ENCODE measurements at regions not wholly inside any gene's neighbourhood (a gene's known extent, or its start where the extent isn't known, plus 50 kb on each side); places are given as distances from the start of the nearest gene placed in this dataset.
"Not testable (repeated sequence)": the region's sequence is repeated elsewhere in the genome, so short reads cannot be mapped to it uniquely, and the experiment has no call there.

- not testable (repeated sequence) for DNase-seq (ENCODE audit: low read depth); H3K9ac ChIP-seq (ENCODE audit: low read length); H3K9me3 ChIP-seq (ENCODE audit: control insufficient read depth, low read length); H3K4me3 ChIP-seq (ENCODE audit: low read length); H3K4me1 ChIP-seq (ENCODE audit: control insufficient read depth, insufficient read depth, low read length); H3K36me3 ChIP-seq (ENCODE audit: control insufficient read depth, insufficient read depth, low read length, severe bottlenecking)
- peaks cover 10% of the 10 kb centered on the region for H3K27me3 ChIP-seq (replicated peaks; ENCODE audit: control insufficient read depth, insufficient read depth, low read length)
Measured at GRCh38 chrX:107370185-107370584, 79.3 kb upstream of the FRMPD3 start.

DNA sequence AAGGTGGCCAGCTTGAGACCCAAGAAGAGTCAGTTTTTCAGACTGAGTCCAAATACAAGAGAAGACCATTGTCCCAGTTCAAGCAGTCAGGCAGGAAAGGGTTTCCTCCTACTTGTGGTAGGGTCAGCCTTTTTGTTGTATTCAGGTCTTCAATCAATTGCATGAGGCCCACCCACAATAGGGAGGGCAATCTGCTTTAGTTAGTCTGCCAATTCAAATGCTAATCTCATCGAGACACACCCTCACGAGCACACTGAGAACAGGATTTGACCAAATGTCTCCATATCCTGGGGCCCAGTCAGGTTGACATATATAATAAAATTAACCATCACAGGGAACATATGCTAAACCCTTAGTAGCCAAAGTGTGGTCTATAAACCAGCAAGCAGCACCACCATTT is 75.3 kb upstream of the FRMPD3 start:
- H3K9me3 ChIP-seq (ENCODE audit: control insufficient read depth, low read length), result peaks cover 4% of the 10 kb centered on the region
- no peaks in the 10 kb centered on the region for H3K4me1 ChIP-seq (ENCODE audit: control insufficient read depth, insufficient read depth, low read length)
- no peak overlapping the region for H3K4me3 ChIP-seq (ENCODE audit: low read length)
- H3K9ac ChIP-seq (ENCODE audit: low read length), result no peak overlapping the region
- no peak for DNase-seq (ENCODE audit: low read depth)
- peaks cover 10% of the 10 kb centered on the region for H3K27me3 ChIP-seq (replicated peaks; ENCODE audit: control insufficient read depth, insufficient read depth, low read length)
- no peaks in the 10 kb centered on the region for H3K36me3 ChIP-seq (ENCODE audit: control insufficient read depth, insufficient read depth, low read length, severe bottlenecking)

DNA sequence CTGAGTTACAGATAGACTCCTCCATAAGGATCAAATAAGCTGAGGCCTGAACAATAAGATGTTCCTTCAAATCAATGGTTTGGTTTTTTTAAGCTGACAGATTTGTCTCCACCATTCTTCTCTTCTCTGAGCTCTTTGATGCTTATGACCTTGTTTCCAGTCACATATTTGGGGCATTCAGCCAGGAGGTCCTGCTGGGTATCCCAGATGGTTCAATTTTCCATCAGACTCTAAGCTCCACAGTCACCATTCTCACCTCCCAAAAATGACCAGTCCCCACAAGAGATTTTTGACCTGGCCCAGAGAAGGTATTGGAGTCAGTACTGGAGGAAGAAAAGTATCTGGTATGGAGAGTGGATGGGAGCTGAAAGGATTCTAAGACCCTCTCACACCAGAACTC is 74.6 kb upstream of the FRMPD3 start:
- no peaks in the 10 kb centered on the region for H3K4me1 ChIP-seq (ENCODE audit: control insufficient read depth, insufficient read depth, low read length)
- no peak overlapping the region for H3K4me3 ChIP-seq (ENCODE audit: low read length)
- H3K36me3 ChIP-seq (ENCODE audit: control insufficient read depth, insufficient read depth, low read length, severe bottlenecking), result no peaks in the 10 kb centered on the region
- peaks cover 10% of the 10 kb centered on the region for H3K27me3 ChIP-seq (replicated peaks; ENCODE audit: control insufficient read depth, insufficient read depth, low read length)
- peaks cover 4% of the 10 kb centered on the region for H3K9me3 ChIP-seq (ENCODE audit: control insufficient read depth, low read length)
- DNase-seq (ENCODE audit: low read depth), result no peak
- no peak overlapping the region for H3K9ac ChIP-seq (ENCODE audit: low read length)

- H3K4me1 ChIP-seq (ENCODE audit: control insufficient read depth, insufficient read depth, low read length); H3K9ac ChIP-seq (ENCODE audit: low read length); DNase-seq (ENCODE audit: low read depth); H3K27me3 ChIP-seq (replicated peaks; ENCODE audit: control insufficient read depth, insufficient read depth, low read length); H3K9me3 ChIP-seq (ENCODE audit: control insufficient read depth, low read length); H3K36me3 ChIP-seq (ENCODE audit: control insufficient read depth, insufficient read depth, low read length, severe bottlenecking); H3K4me3 ChIP-seq (ENCODE audit: low read length): not testable (repeated sequence)
Measured at GRCh38 chrX:107376186-107376585, 73.3 kb upstream of the FRMPD3 start.

GRCh38 chrX:107384397-107385105 is 64.9 kb upstream of the FRMPD3 start:
- Histone ChIP-seq H3K9ac (ENCODE audit: low read length) (no peak overlapping the region), H3K4me3 (ENCODE audit: low read length) (no peak overlapping the region)

DNA sequence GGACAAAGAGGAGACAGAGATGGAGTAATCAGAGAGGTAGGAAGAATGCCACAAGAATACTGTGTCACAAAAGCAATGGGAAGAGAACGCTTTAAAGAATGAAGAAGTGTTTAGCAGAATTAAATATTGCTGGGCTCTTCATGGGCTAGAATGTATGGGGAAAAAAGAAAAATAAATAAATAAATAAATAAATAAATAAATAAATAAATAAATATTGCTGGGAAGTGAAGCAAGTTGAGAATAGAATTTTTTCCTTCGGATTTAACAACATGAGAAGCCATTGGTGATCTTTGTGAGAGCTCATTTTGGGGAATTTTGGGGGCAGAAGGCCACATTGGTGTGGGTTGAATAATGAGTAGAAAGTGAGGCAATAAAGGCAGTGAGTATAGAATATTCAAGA is 59.7 kb upstream of the FRMPD3 start:
- no peak for DNase-seq (ENCODE audit: low read depth)
- H3K4me1 ChIP-seq (ENCODE audit: control insufficient read depth, insufficient read depth, low read length), result no peaks in the 10 kb centered on the region
- H3K9ac ChIP-seq (ENCODE audit: low read length), result no peak overlapping the region
- H3K27me3 ChIP-seq (replicated peaks; ENCODE audit: control insufficient read depth, insufficient read depth, low read length), result peaks cover 35% of the 10 kb centered on the region
- peaks cover 17% of the 10 kb centered on the region for H3K9me3 ChIP-seq (ENCODE audit: control insufficient read depth, low read length)
- no peaks in the 10 kb centered on the region for H3K36me3 ChIP-seq (ENCODE audit: control insufficient read depth, insufficient read depth, low read length, severe bottlenecking)
- H3K4me3 ChIP-seq (ENCODE audit: low read length), result no peak overlapping the region

More at GRCh38 chrX:107384397-107385105, 64.9 kb upstream of the FRMPD3 start:
- Histone ChIP-seq H3K27me3 (replicated peaks; ENCODE audit: control insufficient read depth, insufficient read depth, low read length) (peaks cover 55% of the 10 kb centered on the region), H3K36me3 (ENCODE audit: control insufficient read depth, insufficient read depth, low read length, severe bottlenecking) (no peaks in the 10 kb centered on the region), H3K4me1 (ENCODE audit: control insufficient read depth, insufficient read depth, low read length) (no peaks in the 10 kb centered on the region), H3K9me3 (ENCODE audit: control insufficient read depth, low read length) (peaks cover 11% of the 10 kb centered on the region)
- no peak for DNase-seq (ENCODE audit: low read depth)

DNA sequence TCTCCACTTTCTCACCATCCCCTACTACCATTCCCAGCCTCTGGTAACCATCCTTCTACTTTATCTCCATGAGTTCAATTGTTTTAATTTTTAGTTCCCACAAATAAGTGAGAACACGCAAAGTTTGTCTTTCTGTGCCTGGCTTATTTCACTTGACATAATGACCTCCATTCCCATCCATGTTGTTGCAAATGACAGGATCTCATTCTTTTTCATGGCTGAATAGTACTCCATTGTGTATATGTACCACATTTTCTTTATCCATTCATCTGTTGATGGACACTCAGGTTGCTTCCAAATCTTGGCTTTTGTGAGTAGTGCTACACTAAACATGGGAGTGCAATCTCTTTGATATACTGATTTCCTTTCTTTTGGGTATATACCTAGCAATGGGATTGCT is 55.8 kb upstream of the FRMPD3 start:
- H3K9ac ChIP-seq (ENCODE audit: low read length); DNase-seq (ENCODE audit: low read depth); H3K4me3 ChIP-seq (ENCODE audit: low read length); H3K4me1 ChIP-seq (ENCODE audit: control insufficient read depth, insufficient read depth, low read length); H3K36me3 ChIP-seq (ENCODE audit: control insufficient read depth, insufficient read depth, low read length, severe bottlenecking): not testable (repeated sequence)
- Histone ChIP-seq H3K27me3 (replicated peaks; ENCODE audit: control insufficient read depth, insufficient read depth, low read length) (peaks cover 10% of the 10 kb centered on the region), H3K9me3 (ENCODE audit: control insufficient read depth, low read length) (peaks cover 19% of the 10 kb centered on the region)

DNA sequence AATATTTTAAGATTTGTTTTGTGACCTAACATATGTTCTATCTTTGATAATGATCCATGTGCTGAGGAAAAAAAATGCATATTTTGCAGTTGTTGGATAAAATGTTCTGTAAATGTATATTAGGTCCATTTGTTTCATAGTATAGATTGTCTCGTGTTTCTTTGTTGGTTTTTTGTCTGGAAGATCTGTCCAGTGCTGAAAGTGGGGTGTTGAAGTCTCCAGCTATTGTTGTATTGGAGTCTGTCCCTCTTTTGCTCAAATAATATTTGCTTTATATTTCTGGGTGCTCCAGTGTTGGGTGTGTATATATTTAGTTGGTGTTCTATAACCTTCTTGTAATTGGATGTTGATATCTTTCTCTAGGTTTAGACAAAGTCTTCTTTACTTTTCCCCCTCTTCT is 53.2 kb upstream of the FRMPD3 start:
- Histone ChIP-seq H3K36me3 (ENCODE audit: control insufficient read depth, insufficient read depth, low read length, severe bottlenecking) (no peaks in the 10 kb centered on the region), H3K4me3 (ENCODE audit: low read length) (no peak overlapping the region), H3K9ac (ENCODE audit: low read length) (no peak overlapping the region), H3K4me1 (ENCODE audit: control insufficient read depth, insufficient read depth, low read length) (no peaks in the 10 kb centered on the region), H3K9me3 (ENCODE audit: control insufficient read depth, low read length) (peaks cover 23% of the 10 kb centered on the region), H3K27me3 (replicated peaks; ENCODE audit: control insufficient read depth, insufficient read depth, low read length) (peaks cover 8% of the 10 kb centered on the region)
- DNase-seq (ENCODE audit: low read depth), result no peak

DNA sequence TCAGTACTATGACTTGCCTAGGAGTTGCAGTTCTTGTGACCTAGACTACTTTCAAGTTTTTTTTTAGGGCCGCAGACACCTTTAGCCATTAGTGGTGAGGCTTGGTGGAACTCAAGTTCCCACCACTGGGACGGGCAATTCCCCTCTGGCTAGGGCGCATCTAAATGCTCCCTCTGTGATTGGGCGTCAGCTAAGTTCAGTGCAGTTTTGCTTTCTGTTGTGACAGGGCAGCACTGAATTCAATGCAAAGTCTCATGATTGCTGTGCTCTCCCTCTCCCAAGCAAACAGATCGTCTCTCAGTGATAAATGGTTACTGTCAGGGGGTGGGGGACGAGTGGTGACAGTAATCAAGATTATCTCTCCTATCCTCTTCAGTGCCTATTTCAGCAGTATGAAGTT is 52.7 kb upstream of the FRMPD3 start:
- Histone ChIP-seq H3K4me1 (ENCODE audit: control insufficient read depth, insufficient read depth, low read length) (no peaks in the 10 kb centered on the region), H3K9ac (ENCODE audit: low read length) (no peak overlapping the region), H3K9me3 (ENCODE audit: control insufficient read depth, low read length) (peaks cover 23% of the 10 kb centered on the region), H3K4me3 (ENCODE audit: low read length) (no peak overlapping the region), H3K27me3 (replicated peaks; ENCODE audit: control insufficient read depth, insufficient read depth, low read length) (peaks cover 8% of the 10 kb centered on the region), H3K36me3 (ENCODE audit: control insufficient read depth, insufficient read depth, low read length, severe bottlenecking) (no peaks in the 10 kb centered on the region)
- no peak for DNase-seq (ENCODE audit: low read depth)

GRCh38 chrX:107398115-107398514 is 51.3 kb upstream of the FRMPD3 start:
- Histone ChIP-seq H3K27me3 (replicated peaks; ENCODE audit: control insufficient read depth, insufficient read depth, low read length) (peaks cover 8% of the 10 kb centered on the region), H3K36me3 (ENCODE audit: control insufficient read depth, insufficient read depth, low read length, severe bottlenecking) (no peaks in the 10 kb centered on the region), H3K4me3 (ENCODE audit: low read length) (no peak overlapping the region), H3K9me3 (ENCODE audit: control insufficient read depth, low read length) (peaks cover 28% of the 10 kb centered on the region), H3K9ac (ENCODE audit: low read length) (no peak overlapping the region), H3K4me1 (ENCODE audit: control insufficient read depth, insufficient read depth, low read length) (no peaks in the 10 kb centered on the region)
- no peak for DNase-seq (ENCODE audit: low read depth)
